SH-SY5Y (cell line): ENCODE measurements at regions not wholly inside any gene's neighbourhood (a gene's known extent, or its start where the extent isn't known, plus 50 kb on each side); places are given as distances from the start of the nearest gene placed in this dataset.

Experiments used
- GATA2 ChIP-seq: IDR thresholded peaks from 2 replicates; pipeline ENCODE4 v1.6.1; 2011; ENCODE audit warnings: mild to moderate bottlenecking, low read depth, low read length
- GATA3 ChIP-seq: IDR thresholded peaks from 2 replicates; pipeline ENCODE4 v1.6.1; 2011; ENCODE audit warnings: low read depth, mild to moderate bottlenecking, low read length, moderate library complexity

DNA sequence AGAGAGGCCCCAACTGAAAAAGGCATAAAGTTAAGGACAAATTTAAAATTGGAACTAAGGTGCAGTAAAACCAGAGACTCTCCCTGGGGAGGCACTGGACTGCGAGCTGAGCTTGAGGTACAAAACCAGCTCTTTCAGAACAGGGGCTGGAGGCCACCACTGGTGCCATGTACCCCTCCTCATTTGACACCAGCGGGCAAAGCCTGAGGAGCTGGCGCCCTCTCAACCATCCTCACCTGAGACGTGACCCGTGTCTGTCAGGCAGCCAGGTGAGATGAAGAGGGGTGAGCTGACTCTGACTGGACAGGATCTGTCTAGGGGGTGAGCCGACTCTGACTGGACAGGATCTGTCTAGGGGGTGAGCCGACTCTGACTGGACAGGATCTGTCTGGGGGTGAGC lies 68.5 kb downstream of the TMEM18 start:
- TF ChIP-seq GATA2 (no peak), GATA3 (no peak)
